ENCODE measurements at regions not wholly inside any gene's neighbourhood (a gene's known extent, or its start where the extent isn't known, plus 50 kb on each side); places are given as distances from the start of the nearest gene placed in this dataset.

GRCh38 chr13:105139380-105140285, 1395.8 kb downstream of the EFNB2 start:
- H3K27me3 Mint-ChIP-seq (ENCODE audit: low read depth) = no peaks in the 10 kb centered on the region
- H3K36me3 Mint-ChIP-seq (ENCODE audit: low read depth) = no peaks in the 10 kb centered on the region
- H3K27ac Mint-ChIP-seq (ENCODE audit: unreplicated experiment) = no peak overlapping the region
- H3K4me3 Mint-ChIP-seq (ENCODE audit: unreplicated experiment) = no peak overlapping the region
- no peaks in the 10 kb centered on the region for H3K9me3 Mint-ChIP-seq (ENCODE audit: low read depth)
- no peaks in the 10 kb centered on the region for H3K4me1 Mint-ChIP-seq (ENCODE audit: low read depth)
- no peak for DNase-seq (ENCODE audit: low spot score)
- no peak for TF ChIP-seq CTCF (IDR thresholded peaks at IDR 0.05)

GRCh38 chr13:105139048-105139379, 1396.4 kb downstream of the EFNB2 start:
- no peaks in the 10 kb centered on the region for H3K27me3 Mint-ChIP-seq (ENCODE audit: low read depth)
- TF ChIP-seq CTCF (IDR thresholded peaks at IDR 0.05) = no peak
- H3K36me3 Mint-ChIP-seq (ENCODE audit: low read depth) = no peaks in the 10 kb centered on the region
- H3K4me3 Mint-ChIP-seq (ENCODE audit: unreplicated experiment) = no peak overlapping the region
- no peaks in the 10 kb centered on the region for H3K9me3 Mint-ChIP-seq (ENCODE audit: low read depth)
- H3K4me1 Mint-ChIP-seq (ENCODE audit: low read depth) = no peaks in the 10 kb centered on the region
- DNase-seq (ENCODE audit: low spot score) = no peak
- H3K27ac Mint-ChIP-seq (ENCODE audit: unreplicated experiment) = no peak overlapping the region

GRCh38 chr13:105135852-105136615, 1399.4 kb downstream of the EFNB2 start:
- no peak overlapping the region for H3K27ac Mint-ChIP-seq (ENCODE audit: unreplicated experiment)
- no peaks in the 10 kb centered on the region for H3K27me3 Mint-ChIP-seq (ENCODE audit: low read depth)
- DNase-seq (ENCODE audit: low spot score) = no peak
- peaks cover 6% of the 10 kb centered on the region for H3K9me3 Mint-ChIP-seq (ENCODE audit: low read depth)
- H3K4me1 Mint-ChIP-seq (ENCODE audit: low read depth) = no peaks in the 10 kb centered on the region
- TF ChIP-seq CTCF (IDR thresholded peaks at IDR 0.05) = no peak
- no peak overlapping the region for H3K4me3 Mint-ChIP-seq (ENCODE audit: unreplicated experiment)
- no peaks in the 10 kb centered on the region for H3K36me3 Mint-ChIP-seq (ENCODE audit: low read depth)

- H3K4me3 Mint-ChIP-seq (ENCODE audit: unreplicated experiment) = no peak overlapping the region
- H3K36me3 Mint-ChIP-seq (ENCODE audit: low read depth) = no peaks in the 10 kb centered on the region
- no peak overlapping the region for H3K27ac Mint-ChIP-seq (ENCODE audit: unreplicated experiment)
- H3K9me3 Mint-ChIP-seq (ENCODE audit: low read depth) = no peaks in the 10 kb centered on the region
- no peak for DNase-seq (ENCODE audit: low spot score)
- no peaks in the 10 kb centered on the region for H3K27me3 Mint-ChIP-seq (ENCODE audit: low read depth)
- no peaks in the 10 kb centered on the region for H3K4me1 Mint-ChIP-seq (ENCODE audit: low read depth)
- no peak for TF ChIP-seq CTCF (IDR thresholded peaks at IDR 0.05)
These were observed 1407.7 kb downstream of the EFNB2 start for GRCh38 chr13:105127732-105128131.

GRCh38 chr13:105121221-105121620, 1414.2 kb downstream of the EFNB2 start:
- no peak for TF ChIP-seq CTCF (IDR thresholded peaks at IDR 0.05)
- DNase-seq (ENCODE audit: low spot score) = no peak
- no peaks in the 10 kb centered on the region for H3K27me3 Mint-ChIP-seq (ENCODE audit: low read depth)
- H3K4me1 Mint-ChIP-seq (ENCODE audit: low read depth) = peaks cover 20% of the 10 kb centered on the region
- H3K9me3 Mint-ChIP-seq (ENCODE audit: low read depth) = no peaks in the 10 kb centered on the region
- no peak overlapping the region for H3K27ac Mint-ChIP-seq (ENCODE audit: unreplicated experiment)
- no peaks in the 10 kb centered on the region for H3K36me3 Mint-ChIP-seq (ENCODE audit: low read depth)
- no peak overlapping the region for H3K4me3 Mint-ChIP-seq (ENCODE audit: unreplicated experiment)

All from chondrocyte (in vitro differentiated cells).